ENCODE measurements at regions not wholly inside any gene's neighbourhood (a gene's known extent, or its start where the extent isn't known, plus 50 kb on each side); places are given as distances from the start of the nearest gene placed in this dataset.

DNA sequence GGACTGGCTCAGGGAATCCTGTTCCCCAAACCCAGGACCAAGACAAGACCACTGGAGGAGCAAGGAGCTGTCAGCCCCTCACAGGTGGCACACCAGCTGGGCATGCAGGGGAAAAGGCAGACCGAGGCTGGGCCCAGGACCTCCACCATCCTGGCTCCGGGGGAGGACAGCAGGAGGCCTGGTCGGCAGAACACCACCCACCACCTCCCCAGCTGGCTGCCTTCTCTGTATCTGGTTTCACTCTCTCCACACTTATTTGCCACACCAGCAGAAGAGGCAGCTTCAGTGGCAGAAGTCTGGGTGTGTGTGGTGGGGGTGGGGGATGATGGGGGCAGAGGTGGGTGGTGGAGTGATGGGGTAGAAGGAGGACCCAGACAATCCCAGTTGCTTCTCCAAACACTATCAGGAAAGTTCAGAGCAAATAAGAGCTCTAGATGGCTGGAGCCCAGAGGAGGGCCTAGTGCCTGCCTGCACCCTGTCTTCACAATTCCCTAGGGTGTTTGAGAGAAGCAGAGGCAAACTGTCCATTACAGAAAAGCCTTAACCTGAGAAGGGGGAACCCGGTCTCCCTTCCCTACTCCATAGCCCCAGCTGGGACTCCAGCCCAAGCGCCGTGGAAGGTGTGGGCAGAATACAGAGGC, 51.9 kb upstream of the CDON start:
- Histone ChIP-seq H3K4me1 (ENCODE audit: control insufficient read depth in 1 of 2, insufficient read depth in 2 of 2, low read length in 2 of 2) (peaks cover 33 to 39% of the 10 kb centered on the region in 2 donors), H3K36me3 (ENCODE audit: control insufficient read depth in 1 of 2, insufficient read depth in 2 of 2, low read length in 2 of 2) (no peaks in the 10 kb centered on the region), H3K9ac (ENCODE audit: low read depth in 1 of 2, low read length in 2 of 2) (peak overlapping the region; percentile 40 to 43), H3K27me3 (ENCODE audit: control insufficient read depth in 1 of 2, insufficient read depth in 2 of 2, low read length in 2 of 2) (no peaks in the 10 kb centered on the region), H3K27ac (ENCODE audit: low read depth, low read length) (peak overlapping the region; percentile 80), H3K4me3 (ENCODE audit: low read depth in 1 of 2, low read length in 2 of 2) (peak overlapping the region in 1 of 2 donors; percentile 32), H3K9me3 (ENCODE audit: control insufficient read depth in 1 of 2, low read length in 2 of 2) (no peaks in the 10 kb centered on the region)

DNA sequence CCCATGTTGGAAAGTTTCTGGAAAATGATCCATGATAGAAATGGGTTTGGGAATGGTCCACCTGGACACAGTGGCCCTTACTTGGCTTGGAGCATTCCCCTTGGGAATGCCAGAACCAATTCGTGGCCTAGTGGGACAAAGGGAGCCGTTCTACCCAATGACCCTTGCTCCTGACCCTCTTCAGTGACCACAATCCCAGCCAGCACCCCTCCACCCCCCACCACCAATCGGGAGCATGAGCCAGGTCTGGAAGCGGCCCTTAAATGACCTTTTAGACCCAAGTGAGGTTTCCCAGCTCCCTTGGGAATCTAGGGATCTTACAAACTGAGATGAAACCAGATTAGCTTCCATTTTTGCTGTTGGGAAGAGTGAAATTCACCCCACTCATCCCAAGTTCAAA, 51.3 kb upstream of the CDON start:
- H3K27me3 ChIP-seq (ENCODE audit: control insufficient read depth in 1 of 2, insufficient read depth in 2 of 2, low read length in 2 of 2): no peaks in the 10 kb centered on the region
- peak overlapping the region; percentile 80 for H3K27ac ChIP-seq (ENCODE audit: low read depth, low read length)
- H3K9ac ChIP-seq (ENCODE audit: low read depth in 1 of 2, low read length in 2 of 2): peak overlapping the region; percentile 39 to 40
- H3K36me3 ChIP-seq (ENCODE audit: control insufficient read depth in 1 of 2, insufficient read depth in 2 of 2, low read length in 2 of 2): no peaks in the 10 kb centered on the region
- H3K9me3 ChIP-seq (ENCODE audit: control insufficient read depth in 1 of 2, low read length in 2 of 2): no peaks in the 10 kb centered on the region
- H3K4me1 ChIP-seq (ENCODE audit: control insufficient read depth in 1 of 2, insufficient read depth in 2 of 2, low read length in 2 of 2): peaks cover 33 to 39% of the 10 kb centered on the region in 2 donors
- peak overlapping the region in 1 of 2 donors; percentile 32 for H3K4me3 ChIP-seq (ENCODE audit: low read depth in 1 of 2, low read length in 2 of 2)

GRCh38 chr11:126113515-126113957, 50.9 kb upstream of the CDON start:
- Histone ChIP-seq H3K36me3 (ENCODE audit: control insufficient read depth in 1 of 2, insufficient read depth in 2 of 2, low read length in 2 of 2) (no peaks in the 10 kb centered on the region), H3K9me3 (ENCODE audit: control insufficient read depth in 1 of 2, low read length in 2 of 2) (no peaks in the 10 kb centered on the region), H3K4me1 (ENCODE audit: control insufficient read depth in 1 of 2, insufficient read depth in 2 of 2, low read length in 2 of 2) (peaks cover 33 to 39% of the 10 kb centered on the region in 2 donors), H3K27ac (ENCODE audit: low read depth, low read length) (peak overlapping the region; percentile 80), H3K9ac (ENCODE audit: low read depth in 1 of 2, low read length in 2 of 2) (peak overlapping the region; percentile 39 to 40), H3K4me3 (ENCODE audit: low read depth in 1 of 2, low read length in 2 of 2) (peak overlapping the region in 1 of 2 donors; percentile 32), H3K27me3 (ENCODE audit: control insufficient read depth in 1 of 2, insufficient read depth in 2 of 2, low read length in 2 of 2) (no peaks in the 10 kb centered on the region)

DNA sequence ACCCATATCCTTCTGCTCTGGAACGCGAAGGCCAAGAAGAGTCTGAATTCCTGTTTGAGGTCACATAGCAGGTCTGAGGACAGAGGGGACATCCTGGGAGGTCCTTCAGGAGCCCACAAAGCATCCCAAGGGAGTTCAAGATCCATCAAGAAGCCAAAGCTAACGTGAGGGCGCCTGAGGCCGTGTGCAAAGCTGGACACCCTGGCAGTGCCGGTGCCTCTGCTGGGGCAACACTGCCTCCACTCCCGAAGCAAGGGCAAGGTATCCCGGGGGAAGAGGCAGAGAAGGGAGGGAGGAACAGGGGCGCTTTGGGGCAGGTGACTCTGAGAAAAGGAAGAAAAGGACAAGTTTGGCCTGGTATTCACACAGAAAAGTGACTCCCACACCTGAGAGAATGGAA, 50.3 kb upstream of the CDON start:
- no peak overlapping the region for H3K9ac ChIP-seq (ENCODE audit: low read depth in 1 of 2, low read length in 2 of 2)
- H3K4me1 ChIP-seq (ENCODE audit: control insufficient read depth in 1 of 2, insufficient read depth in 2 of 2, low read length in 2 of 2): peaks cover 33 to 39% of the 10 kb centered on the region in 2 donors
- H3K9me3 ChIP-seq (ENCODE audit: control insufficient read depth in 1 of 2, low read length in 2 of 2): no peaks in the 10 kb centered on the region
- H3K27me3 ChIP-seq (ENCODE audit: control insufficient read depth in 1 of 2, insufficient read depth in 2 of 2, low read length in 2 of 2): no peaks in the 10 kb centered on the region
- H3K27ac ChIP-seq (ENCODE audit: low read depth, low read length): no peak overlapping the region
- no peaks in the 10 kb centered on the region for H3K36me3 ChIP-seq (ENCODE audit: control insufficient read depth in 1 of 2, insufficient read depth in 2 of 2, low read length in 2 of 2)
- H3K4me3 ChIP-seq (ENCODE audit: low read depth in 1 of 2, low read length in 2 of 2): no peak overlapping the region

GRCh38 chr11:126112547-126112946, 49.9 kb upstream of the CDON start:
- Histone ChIP-seq H3K27me3 (ENCODE audit: control insufficient read depth in 1 of 2, insufficient read depth in 2 of 2, low read length in 2 of 2) (no peaks in the 10 kb centered on the region), H3K4me1 (ENCODE audit: control insufficient read depth in 1 of 2, insufficient read depth in 2 of 2, low read length in 2 of 2) (peaks cover 33 to 39% of the 10 kb centered on the region in 2 donors), H3K27ac (ENCODE audit: low read depth, low read length) (no peak overlapping the region), H3K9me3 (ENCODE audit: control insufficient read depth in 1 of 2, low read length in 2 of 2) (no peaks in the 10 kb centered on the region), H3K4me3 (ENCODE audit: low read depth in 1 of 2, low read length in 2 of 2) (no peak overlapping the region), H3K36me3 (ENCODE audit: control insufficient read depth in 1 of 2, insufficient read depth in 2 of 2, low read length in 2 of 2) (no peaks in the 10 kb centered on the region), H3K9ac (ENCODE audit: low read depth in 1 of 2, low read length in 2 of 2) (no peak overlapping the region)
